ENCODE measurements at regions not wholly inside any gene's neighbourhood (a gene's known extent, or its start where the extent isn't known, plus 50 kb on each side); places are given as distances from the start of the nearest gene placed in this dataset.
"Not testable (repeated sequence)": the region's sequence is repeated elsewhere in the genome, so short reads cannot be mapped to it uniquely, and the experiment has no call there.

DNA sequence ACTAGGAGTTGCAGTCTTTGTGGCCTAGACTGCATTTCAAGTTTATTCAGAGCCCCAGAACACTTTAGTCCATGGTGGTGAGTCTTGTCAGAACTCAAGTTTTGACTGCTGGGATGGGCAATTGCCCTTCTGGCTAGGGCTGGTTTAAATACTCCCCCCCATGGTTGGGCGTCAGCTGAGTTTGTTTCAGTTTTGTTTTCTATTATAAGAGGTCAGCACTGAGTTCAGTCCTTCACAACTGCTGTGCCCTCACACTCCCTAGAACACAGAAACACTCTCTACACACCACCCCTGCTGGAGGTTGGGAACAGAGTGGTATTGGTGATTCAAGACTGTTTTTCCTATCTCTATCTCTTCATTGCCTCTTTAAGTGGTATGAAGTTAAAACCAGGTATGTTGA, 217.0 kb downstream of the GUCY2F start:
- H3K9me3 Mint-ChIP-seq = no peaks in the 10 kb centered on the region
- no peak for DNase-seq
- intact Hi-C loops (cut with micrococcal nuclease) = no loop called here
- H3K4me3 Mint-ChIP-seq = no peak overlapping the region
- no peaks in the 10 kb centered on the region for H3K4me1 Mint-ChIP-seq (ENCODE audit: low read depth)
- H3K27ac Mint-ChIP-seq = no peak overlapping the region
- CTCF ChIA-PET = no interaction called here
- H3K27me3 Mint-ChIP-seq (ENCODE audit: low read depth) = no peaks in the 10 kb centered on the region
- H3K36me3 Mint-ChIP-seq (ENCODE audit: low read depth) = no peaks in the 10 kb centered on the region

DNA sequence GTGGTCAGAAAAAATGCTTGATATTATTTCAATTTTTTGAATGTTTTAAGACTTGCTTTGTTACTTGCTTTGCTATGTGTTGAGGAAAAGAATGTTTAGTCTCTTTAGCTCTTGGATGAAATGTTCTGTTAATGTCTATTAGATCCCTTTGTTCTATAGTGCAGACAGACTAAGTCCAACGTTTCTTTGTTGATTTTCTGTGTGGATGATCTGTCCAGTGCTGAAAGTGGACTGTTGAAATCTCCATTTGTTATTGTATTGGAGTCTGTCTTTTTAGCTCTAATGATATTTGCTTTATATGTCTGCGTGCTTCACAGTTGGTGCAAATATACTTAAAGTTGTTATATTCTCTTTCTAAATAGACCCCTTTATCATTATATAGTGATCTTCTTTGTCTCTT, 220.6 kb downstream of the GUCY2F start:
- Mint-ChIP-seq H3K36me3 (ENCODE audit: low read depth) (no peaks in the 10 kb centered on the region), H3K27ac (no peak overlapping the region)
- intact Hi-C loops (cut with micrococcal nuclease) = no loop called here

DNA sequence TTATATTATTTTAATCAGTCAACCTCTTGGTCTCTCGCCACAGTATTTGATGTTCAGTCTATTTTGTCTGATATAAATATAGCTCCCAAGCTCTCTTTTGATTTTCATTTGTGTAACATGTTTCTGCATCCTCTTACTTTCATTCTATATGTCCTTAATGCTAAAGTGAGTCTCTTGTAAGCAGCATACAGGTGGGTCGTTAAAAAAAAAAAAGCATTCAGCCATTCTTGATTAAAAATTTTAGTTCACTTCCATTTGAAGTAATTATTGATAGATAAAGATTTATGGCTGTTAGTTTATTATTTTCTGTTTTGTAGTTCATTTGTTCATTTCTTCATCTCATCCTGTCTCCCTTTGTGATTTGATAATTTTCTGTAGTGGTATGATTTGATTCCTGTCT, 229.1 kb downstream of the GUCY2F start:
- H3K27me3 Mint-ChIP-seq (ENCODE audit: low read depth) = no peaks in the 10 kb centered on the region
- no peak overlapping the region for H3K4me3 Mint-ChIP-seq
- H3K27ac Mint-ChIP-seq = no peak overlapping the region
- no peaks in the 10 kb centered on the region for H3K36me3 Mint-ChIP-seq (ENCODE audit: low read depth)
- intact Hi-C loops (cut with micrococcal nuclease) = no loop called here
- CTCF ChIA-PET = no interaction called here
- no peaks in the 10 kb centered on the region for H3K4me1 Mint-ChIP-seq (ENCODE audit: low read depth)
- H3K9me3 Mint-ChIP-seq = peaks cover 2% of the 10 kb centered on the region
- DNase-seq = no peak

More for the DNA sequence above, 220.6 kb downstream of the GUCY2F start:
- CTCF ChIA-PET = no interaction called here
- Mint-ChIP-seq H3K9me3 (no peaks in the 10 kb centered on the region), H3K27me3 (ENCODE audit: low read depth) (no peaks in the 10 kb centered on the region), H3K4me1 (ENCODE audit: low read depth) (no peaks in the 10 kb centered on the region), H3K4me3 (no peak overlapping the region)
- no peak for DNase-seq

DNA sequence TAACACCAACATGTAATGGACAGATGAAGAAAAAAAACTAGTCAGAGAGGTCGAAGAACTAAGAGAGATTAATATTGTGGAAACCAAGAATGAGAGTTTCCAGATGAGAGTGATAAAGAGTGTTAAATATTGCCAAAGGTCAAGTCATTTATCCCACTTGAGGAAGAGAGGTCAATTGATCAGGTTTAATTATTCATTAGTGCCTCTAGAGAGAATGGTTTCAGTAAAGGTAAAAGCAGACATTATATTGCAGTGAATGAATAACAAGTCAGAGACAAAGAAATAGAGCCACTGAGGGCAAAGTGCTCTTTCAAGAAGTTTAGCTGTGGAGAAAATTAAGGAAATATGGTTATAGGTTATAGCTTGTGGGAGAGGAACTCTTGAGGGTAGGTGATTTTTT, 263.1 kb downstream of the GUCY2F start:
- CTCF ChIA-PET = no interaction called here
- H3K36me3 Mint-ChIP-seq (ENCODE audit: low read depth) = no peaks in the 10 kb centered on the region

DNA sequence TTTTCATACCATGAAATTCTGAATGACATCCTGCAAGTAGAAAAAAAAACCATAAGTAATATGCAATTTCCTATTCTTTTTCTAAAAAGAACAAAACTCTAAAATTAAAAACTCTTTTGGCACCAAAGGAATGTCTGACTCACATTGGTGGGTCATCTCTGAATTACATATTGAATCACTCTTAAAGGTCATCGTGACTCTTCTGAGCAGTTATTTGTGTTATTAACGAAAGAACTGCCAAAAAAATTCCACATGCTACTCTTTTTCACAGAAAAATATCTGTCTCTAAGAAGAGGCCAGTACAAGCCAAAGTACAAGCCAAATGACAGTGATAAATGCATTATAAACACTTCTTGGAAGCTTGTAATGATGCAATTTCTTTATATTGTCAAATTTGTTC, 282.2 kb downstream of the GUCY2F start:
- DNase-seq = no peak
- H3K27ac Mint-ChIP-seq = no peak overlapping the region
- peaks cover 5% of the 10 kb centered on the region for H3K9me3 Mint-ChIP-seq
- CTCF ChIA-PET = no interaction called here
- no peaks in the 10 kb centered on the region for H3K36me3 Mint-ChIP-seq (ENCODE audit: low read depth)
- H3K4me3 Mint-ChIP-seq = no peak overlapping the region
- no peaks in the 10 kb centered on the region for H3K27me3 Mint-ChIP-seq (ENCODE audit: low read depth)
- H3K4me1 Mint-ChIP-seq (ENCODE audit: low read depth) = no peaks in the 10 kb centered on the region
- intact Hi-C loops (cut with micrococcal nuclease) = no loop called here

More for the DNA sequence above, 263.1 kb downstream of the GUCY2F start:
- H3K27ac Mint-ChIP-seq = no peak overlapping the region
- no peaks in the 10 kb centered on the region for H3K4me1 Mint-ChIP-seq (ENCODE audit: low read depth)
- no peak for DNase-seq
- no peaks in the 10 kb centered on the region for H3K27me3 Mint-ChIP-seq (ENCODE audit: low read depth)
- H3K9me3 Mint-ChIP-seq = no peaks in the 10 kb centered on the region
- intact Hi-C loops (cut with micrococcal nuclease) = no loop called here
- no peak overlapping the region for H3K4me3 Mint-ChIP-seq

DNA sequence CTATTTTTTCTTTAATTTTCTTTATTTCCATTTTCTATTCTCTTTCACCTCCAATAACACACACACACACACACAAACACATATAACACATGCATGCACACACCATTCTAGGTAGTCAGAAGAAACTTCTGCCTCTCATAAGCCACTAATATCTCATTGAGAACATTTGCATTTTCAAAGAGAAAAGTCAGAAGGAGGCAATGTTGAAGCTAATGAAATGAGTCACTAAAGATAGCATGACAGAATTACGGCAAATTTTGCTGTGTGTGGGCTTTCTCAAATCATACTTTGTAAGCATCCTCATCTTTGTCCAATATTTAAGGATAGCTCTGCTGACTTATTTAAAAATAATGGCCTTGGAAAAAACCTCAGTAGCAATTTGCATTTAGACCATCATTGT, 291.3 kb downstream of the GUCY2F start:
- CTCF ChIA-PET = no interaction called here
- Mint-ChIP-seq H3K36me3 (ENCODE audit: low read depth) (no peaks in the 10 kb centered on the region), H3K27me3 (ENCODE audit: low read depth) (no peaks in the 10 kb centered on the region), H3K27ac (no peak overlapping the region), H3K9me3 (peaks cover 3% of the 10 kb centered on the region), H3K4me1 (ENCODE audit: low read depth) (no peaks in the 10 kb centered on the region), H3K4me3 (no peak overlapping the region)
- no peak for DNase-seq
- intact Hi-C loops (cut with micrococcal nuclease) = no loop called here

DNA sequence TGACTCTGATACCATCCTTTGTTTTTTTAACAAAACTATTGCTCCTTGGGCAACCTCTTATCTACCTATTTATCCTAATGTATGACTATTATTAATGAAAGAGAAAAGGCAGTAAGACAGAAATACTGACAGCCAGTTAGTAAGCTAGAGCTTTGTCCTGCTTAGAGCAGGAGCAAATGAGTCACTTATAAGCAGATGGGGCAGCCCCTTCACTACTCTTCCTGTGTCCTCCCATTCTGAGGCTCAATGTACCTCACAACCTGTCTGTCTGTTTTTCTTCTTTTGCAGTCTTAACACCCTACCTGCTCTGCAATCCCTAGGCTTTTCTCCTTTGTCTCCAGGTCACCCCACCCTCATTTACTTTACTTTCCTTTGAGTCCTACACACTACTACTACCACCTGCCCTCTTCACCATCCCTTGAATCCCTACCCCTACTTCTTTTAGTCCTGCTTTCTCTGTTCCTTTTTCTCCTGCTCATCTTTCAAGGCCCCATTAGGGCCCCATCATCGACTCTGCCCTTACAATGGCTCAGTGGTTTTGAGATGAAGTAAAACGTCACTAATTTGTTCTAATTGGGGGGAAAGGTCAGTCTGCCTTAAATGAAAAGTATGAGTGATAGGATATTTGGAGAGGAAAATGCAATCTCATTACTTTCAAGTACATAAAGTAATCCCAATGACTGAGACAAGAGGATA, 294.3 kb downstream of the GUCY2F start:
- Mint-ChIP-seq H3K27ac (no peak overlapping the region), H3K4me3 (no peak overlapping the region), H3K4me1 (ENCODE audit: low read depth) (no peaks in the 10 kb centered on the region), H3K27me3 (ENCODE audit: low read depth) (no peaks in the 10 kb centered on the region), H3K9me3 (no peaks in the 10 kb centered on the region), H3K36me3 (ENCODE audit: low read depth) (no peaks in the 10 kb centered on the region)
- CTCF ChIA-PET = no interaction called here
- DNase-seq = no peak
- intact Hi-C loops (cut with micrococcal nuclease) = no loop called here

DNA sequence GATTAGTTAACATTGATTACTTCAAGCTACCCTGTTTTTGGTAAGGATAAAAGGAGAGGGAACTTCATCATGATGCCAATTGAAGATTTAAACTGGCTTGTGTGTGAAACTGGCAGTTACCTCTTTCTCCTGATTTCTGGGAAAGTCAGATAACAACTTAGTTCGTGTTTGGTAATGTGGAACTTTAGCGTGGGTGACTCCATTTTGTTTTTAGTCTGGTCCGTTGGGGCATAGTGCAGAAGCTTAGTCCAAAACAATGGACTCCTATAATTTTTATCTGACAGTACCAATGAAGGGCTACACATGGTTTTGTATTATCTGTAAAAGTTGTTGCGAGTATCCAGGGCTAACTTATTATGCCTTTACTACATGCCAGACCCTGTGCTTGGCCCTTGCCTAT, 294.9 kb downstream of the GUCY2F start:
- no peak overlapping the region for H3K4me3 Mint-ChIP-seq
- no peaks in the 10 kb centered on the region for H3K4me1 Mint-ChIP-seq (ENCODE audit: low read depth)
- intact Hi-C loops (cut with micrococcal nuclease) = no loop called here
- H3K36me3 Mint-ChIP-seq (ENCODE audit: low read depth) = no peaks in the 10 kb centered on the region
- H3K9me3 Mint-ChIP-seq = no peaks in the 10 kb centered on the region
- no peaks in the 10 kb centered on the region for H3K27me3 Mint-ChIP-seq (ENCODE audit: low read depth)
- DNase-seq = no peak
- H3K27ac Mint-ChIP-seq = no peak overlapping the region
- CTCF ChIA-PET = no interaction called here

DNA sequence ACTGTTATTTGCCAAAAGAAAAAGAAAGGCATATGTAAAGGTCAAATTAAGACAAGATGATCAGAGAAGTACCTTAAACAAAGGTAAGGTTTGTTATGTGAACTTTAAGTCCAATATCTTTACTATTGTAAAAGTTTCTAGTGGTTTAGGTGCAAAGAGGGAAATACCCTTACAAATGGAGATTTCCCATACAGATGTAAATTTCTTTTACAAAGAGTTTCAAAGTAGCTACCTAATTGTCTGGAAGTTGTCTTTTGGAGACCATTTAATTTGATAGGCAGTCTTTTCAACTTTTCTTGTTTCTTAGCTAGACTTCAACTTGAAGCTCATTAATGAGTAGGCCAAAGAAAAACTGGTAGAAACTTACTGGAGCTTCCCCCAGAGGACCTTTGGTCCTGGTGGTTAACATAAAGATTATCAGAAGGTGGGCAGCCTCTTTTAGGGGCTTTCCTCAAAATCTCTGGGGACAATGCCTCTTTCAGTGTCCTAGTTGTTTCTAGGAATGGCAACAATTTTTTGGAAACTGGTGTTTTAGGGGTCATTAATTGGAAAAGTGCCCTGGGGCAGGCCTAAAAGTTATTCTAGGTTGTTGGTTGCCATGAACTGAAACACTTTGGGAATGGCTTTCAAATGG, 297.3 kb downstream of the GUCY2F start:
- intact Hi-C loops (cut with micrococcal nuclease) = no loop called here
- H3K4me1 Mint-ChIP-seq (ENCODE audit: low read depth) = no peaks in the 10 kb centered on the region
- DNase-seq = no peak
- H3K9me3 Mint-ChIP-seq = no peaks in the 10 kb centered on the region
- H3K27me3 Mint-ChIP-seq (ENCODE audit: low read depth) = no peaks in the 10 kb centered on the region
- CTCF ChIA-PET = no interaction called here
- H3K4me3 Mint-ChIP-seq = no peak overlapping the region
- H3K27ac Mint-ChIP-seq = no peak overlapping the region
- no peaks in the 10 kb centered on the region for H3K36me3 Mint-ChIP-seq (ENCODE audit: low read depth)

DNA sequence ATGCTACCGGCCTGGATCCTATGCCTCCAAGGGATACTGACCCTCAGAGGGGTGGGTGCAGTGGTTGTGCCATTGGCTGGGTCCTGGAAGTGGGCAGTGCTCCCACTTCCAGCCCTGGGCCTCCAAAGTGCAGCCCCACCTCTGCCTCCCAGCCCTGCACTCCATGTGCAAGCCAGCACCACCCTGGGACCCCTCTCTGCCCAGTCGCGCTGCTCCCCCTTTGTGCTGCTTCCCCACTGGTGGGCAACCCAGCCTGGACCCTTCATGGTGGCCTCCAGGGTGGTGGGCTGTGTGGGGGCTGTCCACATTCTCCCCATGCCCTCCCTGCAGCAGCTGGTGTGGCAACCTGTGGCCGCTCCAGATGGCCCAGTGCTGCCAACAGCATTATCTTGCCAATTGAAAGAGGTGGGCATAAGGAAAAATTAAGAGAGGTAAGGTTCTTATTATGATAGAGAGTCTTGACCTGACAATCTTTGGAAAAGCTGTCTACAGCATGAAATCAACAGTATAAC, 309.7 kb downstream of the GUCY2F start:
- CTCF ChIA-PET = no interaction called here
- Mint-ChIP-seq H3K4me3 (no peak overlapping the region), H3K36me3 (ENCODE audit: low read depth) (no peaks in the 10 kb centered on the region), H3K27ac (no peak overlapping the region), H3K4me1 (ENCODE audit: low read depth) (no peaks in the 10 kb centered on the region), H3K9me3 (peaks cover 4% of the 10 kb centered on the region), H3K27me3 (ENCODE audit: low read depth) (no peaks in the 10 kb centered on the region)
- DNase-seq = no peak
- intact Hi-C loops (cut with micrococcal nuclease) = no loop called here

DNA sequence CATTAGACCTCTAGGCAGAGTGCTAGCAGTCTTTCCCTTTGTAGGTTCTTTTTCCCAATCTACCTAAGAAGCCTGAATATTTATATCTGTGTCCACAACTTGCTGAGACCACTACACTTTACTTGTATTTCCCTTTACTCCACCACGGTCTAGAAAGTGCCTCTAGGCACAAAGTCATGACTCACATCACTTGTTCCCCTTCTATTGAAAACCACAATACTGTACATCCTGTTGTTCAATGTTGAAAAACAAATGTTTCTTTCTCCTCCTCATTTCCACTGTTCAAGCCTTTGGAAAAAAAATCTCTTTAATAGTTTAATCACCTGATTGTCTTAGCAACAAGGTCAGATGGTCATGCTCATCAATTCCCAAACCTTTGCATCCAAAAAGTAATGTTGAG, 326.7 kb downstream of the GUCY2F start:
- Mint-ChIP-seq H3K27ac (no peak overlapping the region), H3K9me3 (peaks cover 5% of the 10 kb centered on the region), H3K4me1 (ENCODE audit: low read depth) (no peaks in the 10 kb centered on the region), H3K4me3 (no peak overlapping the region), H3K27me3 (ENCODE audit: low read depth) (no peaks in the 10 kb centered on the region), H3K36me3 (ENCODE audit: low read depth) (no peaks in the 10 kb centered on the region)
- intact Hi-C loops (cut with micrococcal nuclease) = no loop called here
- CTCF ChIA-PET = no interaction called here
- DNase-seq = no peak

DNA sequence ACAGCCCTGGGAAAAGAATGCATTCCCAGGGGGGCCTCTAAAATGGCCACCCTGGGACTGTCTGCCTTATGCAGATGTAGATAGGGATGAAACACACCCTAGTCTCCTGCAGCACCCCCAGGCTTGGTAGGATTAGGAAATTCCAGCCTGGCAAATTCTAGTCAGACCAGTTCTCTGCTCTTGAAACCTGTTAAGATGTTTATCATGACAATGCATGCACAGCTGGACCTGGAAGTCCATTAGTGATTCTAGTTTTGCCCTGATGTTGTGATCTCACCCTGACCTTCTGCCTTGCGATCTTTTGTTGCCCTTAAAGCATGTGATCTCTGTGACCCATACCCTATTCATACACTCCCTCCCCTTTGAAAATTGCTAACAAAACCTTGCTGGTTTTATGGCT, 337.7 kb downstream of the GUCY2F start:
- intact Hi-C loops (cut with micrococcal nuclease); H3K27ac Mint-ChIP-seq; CTCF ChIA-PET; H3K27me3 Mint-ChIP-seq (ENCODE audit: low read depth); H3K4me1 Mint-ChIP-seq (ENCODE audit: low read depth); H3K9me3 Mint-ChIP-seq; H3K36me3 Mint-ChIP-seq (ENCODE audit: low read depth); H3K4me3 Mint-ChIP-seq; DNase-seq: not testable (repeated sequence)

DNA sequence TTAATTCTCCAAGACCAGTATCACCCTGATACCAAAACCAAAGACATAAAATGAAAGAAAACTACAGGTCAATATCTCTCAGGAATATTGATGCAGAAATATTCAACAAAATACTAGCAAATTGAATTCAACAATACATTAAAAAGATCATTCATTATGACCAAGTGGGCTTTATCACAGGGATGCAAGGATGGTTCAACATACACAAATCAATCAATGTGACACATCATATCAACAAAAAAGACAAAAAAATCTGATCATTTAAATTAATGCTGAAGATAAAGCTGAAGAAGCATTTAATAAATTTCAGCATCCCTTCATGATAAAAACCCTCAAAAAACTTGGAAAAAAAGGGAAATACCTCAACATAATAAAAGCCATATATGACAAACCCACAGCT, 341.4 kb downstream of the GUCY2F start:
- H3K27ac Mint-ChIP-seq = no peak overlapping the region
- no peak overlapping the region for H3K4me3 Mint-ChIP-seq
- H3K9me3 Mint-ChIP-seq = peaks cover 1% of the 10 kb centered on the region
- intact Hi-C loops (cut with micrococcal nuclease) = no loop called here
- no peaks in the 10 kb centered on the region for H3K27me3 Mint-ChIP-seq (ENCODE audit: low read depth)
- H3K36me3 Mint-ChIP-seq (ENCODE audit: low read depth) = no peaks in the 10 kb centered on the region
- CTCF ChIA-PET = interaction anchor here (0.6 kb wide), 1 partner anchor 10 kb away, joined by 4 read pairs; no protein-coding TSS in a partner anchor
- no peaks in the 10 kb centered on the region for H3K4me1 Mint-ChIP-seq (ENCODE audit: low read depth)
- no peak for DNase-seq
